ENCODE measurements at regions not wholly inside any gene's neighbourhood (a gene's known extent, or its start where the extent isn't known, plus 50 kb on each side); places are given as distances from the start of the nearest gene placed in this dataset.

DNA sequence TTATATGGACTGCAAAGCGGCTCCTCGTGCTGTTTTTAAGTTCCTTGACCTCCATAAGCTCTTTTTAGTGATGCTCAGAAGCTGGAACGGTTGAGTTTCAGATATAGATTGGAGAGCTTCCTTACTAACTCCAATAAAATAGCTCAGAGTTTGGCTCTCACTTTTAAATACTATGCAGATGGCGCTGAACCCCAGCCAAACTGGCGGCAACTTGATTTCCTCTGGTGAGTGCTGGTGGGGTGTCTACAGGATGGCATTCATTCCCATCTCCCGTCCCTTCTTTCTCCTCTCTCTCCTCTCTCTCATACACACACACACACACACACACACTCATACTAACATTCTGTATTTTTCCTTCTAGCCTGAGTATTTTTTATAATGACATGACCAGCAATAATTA is 346.3 kb downstream of the ETNK1 start:
- TF ChIP-seq, protein P1, sequence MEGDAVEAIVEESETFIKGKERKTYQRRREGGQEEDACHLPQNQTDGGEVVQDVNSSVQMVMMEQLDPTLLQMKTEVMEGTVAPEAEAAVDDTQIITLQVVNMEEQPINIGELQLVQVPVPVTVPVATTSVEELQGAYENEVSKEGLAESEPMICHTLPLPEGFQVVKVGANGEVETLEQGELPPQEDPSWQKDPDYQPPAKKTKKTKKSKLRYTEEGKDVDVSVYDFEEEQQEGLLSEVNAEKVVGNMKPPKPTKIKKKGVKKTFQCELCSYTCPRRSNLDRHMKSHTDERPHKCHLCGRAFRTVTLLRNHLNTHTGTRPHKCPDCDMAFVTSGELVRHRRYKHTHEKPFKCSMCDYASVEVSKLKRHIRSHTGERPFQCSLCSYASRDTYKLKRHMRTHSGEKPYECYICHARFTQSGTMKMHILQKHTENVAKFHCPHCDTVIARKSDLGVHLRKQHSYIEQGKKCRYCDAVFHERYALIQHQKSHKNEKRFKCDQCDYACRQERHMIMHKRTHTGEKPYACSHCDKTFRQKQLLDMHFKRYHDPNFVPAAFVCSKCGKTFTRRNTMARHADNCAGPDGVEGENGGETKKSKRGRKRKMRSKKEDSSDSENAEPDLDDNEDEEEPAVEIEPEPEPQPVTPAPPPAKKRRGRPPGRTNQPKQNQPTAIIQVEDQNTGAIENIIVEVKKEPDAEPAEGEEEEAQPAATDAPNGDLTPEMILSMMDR (conservative IDR thresholded peaks at IDR 0.05; ENCODE audit: low read length): no peak
- no peak for TF ChIP-seq EZH2phosphoT487 (IDR thresholded peaks at IDR 0.05; ENCODE audit: borderline replicate concordance)

Measured in Loucy (cell line).